ENCODE measurements at regions not wholly inside any gene's neighbourhood (a gene's known extent, or its start where the extent isn't known, plus 50 kb on each side); places are given as distances from the start of the nearest gene placed in this dataset.

- TF ChIP-seq CTCF (IDR thresholded peaks at IDR 0.05; ENCODE audit: extremely low read depth, missing control alignments): no peak
- no peak for DNase-seq (ENCODE audit: low spot score)
Measured at GRCh38 chr10:63920926-63921325, 399.7 kb downstream of the REEP3 start.

GRCh38 chr10:63921908-63922467, 400.8 kb downstream of the REEP3 start:
- TF ChIP-seq CTCF (IDR thresholded peaks at IDR 0.05; ENCODE audit: extremely low read depth, missing control alignments): no peak
- DNase-seq (ENCODE audit: low spot score): no peak

- no peak for DNase-seq (ENCODE audit: low spot score)
- TF ChIP-seq CTCF (IDR thresholded peaks at IDR 0.05; ENCODE audit: extremely low read depth, missing control alignments): no peak
Measured at GRCh38 chr10:63922468-63923284, 401.5 kb downstream of the REEP3 start.

GRCh38 chr10:63929831-63930467, 408.7 kb downstream of the REEP3 start:
- no peak for TF ChIP-seq CTCF (IDR thresholded peaks at IDR 0.05; ENCODE audit: extremely low read depth, missing control alignments)
- no peak for DNase-seq (ENCODE audit: low spot score)

GRCh38 chr10:63930584-63930983, 409.4 kb downstream of the REEP3 start:
- no peak for TF ChIP-seq CTCF (IDR thresholded peaks at IDR 0.05; ENCODE audit: extremely low read depth, missing control alignments)
- DNase-seq (ENCODE audit: low spot score): no peak

GRCh38 chr10:63935705-63936104, 414.5 kb downstream of the REEP3 start:
- no peak for TF ChIP-seq CTCF (IDR thresholded peaks at IDR 0.05; ENCODE audit: extremely low read depth, missing control alignments)
- DNase-seq (ENCODE audit: low spot score): peak; percentile 8

- DNase-seq (ENCODE audit: low spot score): no peak
- no peak for TF ChIP-seq CTCF (IDR thresholded peaks at IDR 0.05; ENCODE audit: extremely low read depth, missing control alignments)
Measured at GRCh38 chr10:63940277-63940922, 419.2 kb downstream of the REEP3 start.

All from GM20000 (cell line).